Mesendoderm (in vitro differentiated cells): ENCODE measurements at regions not wholly inside any gene's neighbourhood (a gene's known extent, or its start where the extent isn't known, plus 50 kb on each side); places are given as distances from the start of the nearest gene placed in this dataset.

ENCODE experiments used
- DNase-seq: peaks from one replicate; pipeline ENCODE4 v3.0.0; 2013
- H2AK5ac ChIP-seq: 2 replicates; pipeline ENCODE4 v1.6.1; 2013; ENCODE audit warnings: low read length, inconsistent platforms
- H2BK120ac ChIP-seq: 2 replicates; pipeline ENCODE4 v1.6.1; 2013; ENCODE audit warnings: low read depth, mild to moderate bottlenecking, low read length, moderate library complexity, mixed read lengths
- H2BK15ac ChIP-seq: replicated peaks from 2 replicates; pipeline ENCODE4 v1.6.1; 2013; ENCODE audit warnings: low read depth, mild to moderate bottlenecking, moderate library complexity
- H2BK5ac ChIP-seq: 2 replicates; pipeline ENCODE4 v1.6.1; 2013; ENCODE audit warnings: low read length, inconsistent platforms
- H3K18ac ChIP-seq: 2 replicates; pipeline ENCODE4 v1.6.1; 2013; ENCODE audit warnings: mild to moderate bottlenecking, low read length, mixed read lengths
- H3K23ac ChIP-seq: one replicate; pipeline ENCODE4 v1.6.1; 2013; ENCODE audit warnings: low read length
- H3K27ac ChIP-seq: 2 replicates; pipeline ENCODE4 v1.5.1; 2013; ENCODE audit warnings: low read depth, mild to moderate bottlenecking, inconsistent platforms, low read length, moderate library complexity
- H3K27me3 ChIP-seq: 2 replicates; pipeline ENCODE4 v1.6.1; 2013; ENCODE audit warnings: low read length, control low read depth, mild to moderate bottlenecking, inconsistent platforms; ENCODE audit not compliant: insufficient read depth, poor library complexity
- H3K36me3 ChIP-seq: 2 replicates; pipeline ENCODE4 v1.6.1; 2013; ENCODE audit warnings: low read length, inconsistent platforms; ENCODE audit not compliant: control insufficient read depth, insufficient read depth
- H3K4ac ChIP-seq: one replicate; pipeline ENCODE4 v1.6.1; 2013; ENCODE audit warnings: low read depth, mild to moderate bottlenecking, low read length, moderate library complexity
- H3K4me1 ChIP-seq: 2 replicates; pipeline ENCODE4 v1.6.1; 2013; ENCODE audit warnings: low read depth, low read length, inconsistent platforms; ENCODE audit not compliant: control insufficient read depth
- H3K4me2 ChIP-seq: 2 replicates; pipeline ENCODE4 v1.6.1; 2013; ENCODE audit warnings: low read length
- H3K4me3 ChIP-seq: 2 replicates; pipeline ENCODE4 v1.5.1; 2013; ENCODE audit warnings: mild to moderate bottlenecking, low read length
- H3K56ac ChIP-seq: one replicate; pipeline ENCODE4 v1.6.1; 2013; ENCODE audit warnings: low read length
- H3K79me1 ChIP-seq: 2 replicates; pipeline ENCODE4 v1.6.1; 2013; ENCODE audit warnings: low read length, inconsistent platforms
- H3K79me2 ChIP-seq: 2 replicates; pipeline ENCODE4 v1.6.1; 2013; ENCODE audit warnings: mild to moderate bottlenecking, low read length; ENCODE audit not compliant: control insufficient read depth, insufficient read depth
- H3K9ac ChIP-seq: 2 replicates; pipeline ENCODE4 v1.6.1; 2013; ENCODE audit warnings: low read length, inconsistent platforms
- H4K5ac ChIP-seq: one replicate; pipeline ENCODE4 v1.6.1; 2013; ENCODE audit warnings: low read length
- H4K8ac ChIP-seq: one replicate; pipeline ENCODE4 v1.6.1; 2013; ENCODE audit warnings: low read depth, mild to moderate bottlenecking, control low read depth, low read length, moderate library complexity
- WGBS: extraction: QIAGEN DNeasy Blood & Tissue Kit; methylation state at CpG from one replicate; pipeline ENCODE4 v1.1.7; 2013; ENCODE audit warnings: low lambda C conversion rate, missing lambda C conversion rate; ENCODE audit not compliant: insufficient coverage; ENCODE audit errors: extremely low coverage; 5-methylcytosine and 5-hydroxymethylcytosine counted together

DNA sequence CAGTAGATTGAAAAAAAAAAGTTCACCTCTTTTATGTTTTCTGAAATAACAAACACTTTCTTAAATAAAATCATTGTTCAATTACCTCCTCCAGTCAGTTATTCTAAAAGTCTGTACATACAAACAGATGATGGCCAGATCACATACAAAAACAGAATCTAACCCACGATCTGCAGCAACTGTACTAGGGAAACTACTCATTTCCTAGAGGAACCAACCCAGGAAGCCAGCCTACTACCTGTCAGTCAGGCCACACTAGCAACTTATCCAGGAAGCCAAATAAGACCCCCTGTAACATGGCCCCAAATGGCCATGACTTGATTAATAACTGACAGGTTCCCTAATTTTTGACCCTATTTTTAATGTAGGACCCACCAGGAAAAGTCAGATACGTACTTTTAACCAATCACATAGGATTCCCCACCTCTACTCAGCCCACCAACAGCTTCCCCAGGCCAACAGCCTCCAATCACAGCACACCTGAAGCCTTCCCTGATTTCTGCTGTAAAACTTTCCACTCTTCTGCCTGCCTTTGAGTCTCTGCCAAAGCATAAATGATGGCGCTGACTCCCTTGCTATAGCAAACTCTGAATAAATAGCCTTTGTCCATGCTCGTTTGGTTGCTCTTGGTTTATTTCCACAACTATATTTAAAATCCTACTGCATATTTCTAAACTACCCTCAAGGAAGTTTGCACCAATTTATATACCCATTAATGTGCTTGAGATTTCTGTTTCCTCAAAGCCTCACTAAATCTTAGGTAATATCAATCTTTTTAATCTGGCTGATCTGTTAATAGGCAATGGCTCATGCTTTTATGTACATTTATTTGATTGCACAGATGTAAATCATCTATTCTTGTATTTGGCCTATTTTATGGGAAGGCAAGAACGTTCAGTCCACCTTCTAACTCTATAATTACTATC, 486.4 kb downstream of the FBXO15 start:
- H3K56ac ChIP-seq = no peak overlapping the region
- H3K79me1 ChIP-seq = no peaks in the 10 kb centered on the region
- H3K4me3 ChIP-seq = no peak overlapping the region

DNA sequence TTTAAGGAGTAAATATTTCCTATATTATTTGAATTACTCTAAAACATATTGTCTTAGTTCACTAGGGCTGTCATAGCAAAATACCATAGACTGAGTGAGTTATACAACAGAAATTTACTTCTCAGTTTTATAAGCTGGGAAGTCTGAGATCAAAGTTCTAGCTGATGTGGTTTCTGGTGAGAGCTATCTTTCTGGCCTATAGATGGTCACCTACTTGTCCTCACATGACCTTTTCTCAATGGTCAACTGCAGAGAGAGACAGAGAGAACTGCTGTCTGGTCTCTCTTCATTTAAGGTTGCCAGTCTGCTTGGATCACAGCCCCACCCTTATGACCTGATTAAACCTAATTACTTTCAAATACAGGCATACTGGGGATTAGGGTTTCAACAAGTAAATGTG, 490.9 kb downstream of the FBXO15 start:
- H3K79me2 ChIP-seq = no peaks in the 10 kb centered on the region
- no peak overlapping the region for H3K4ac ChIP-seq
- H3K27ac ChIP-seq = no peak overlapping the region
- H3K79me1 ChIP-seq = no peaks in the 10 kb centered on the region
- H4K5ac ChIP-seq = no peak overlapping the region
- no peak overlapping the region for H4K8ac ChIP-seq
- H3K27me3 ChIP-seq = no peaks in the 10 kb centered on the region
- no peak overlapping the region for H3K23ac ChIP-seq
- no peak overlapping the region for H2BK120ac ChIP-seq
- H3K36me3 ChIP-seq = no peaks in the 10 kb centered on the region
- H2BK15ac ChIP-seq = no peak overlapping the region
- H3K4me2 ChIP-seq = no peak overlapping the region
- no peak overlapping the region for H3K4me3 ChIP-seq
- no peaks in the 10 kb centered on the region for H3K4me1 ChIP-seq
- H3K9ac ChIP-seq = no peak overlapping the region
- no peak overlapping the region for H3K18ac ChIP-seq
- no peak overlapping the region for H3K56ac ChIP-seq
- H2BK5ac ChIP-seq = no peak overlapping the region
- no peak overlapping the region for H2AK5ac ChIP-seq
- no peak for DNase-seq

More for the DNA sequence above, 486.4 kb downstream of the FBXO15 start:
- Histone ChIP-seq H2BK5ac (no peak overlapping the region), H3K27ac (no peak overlapping the region), H3K9ac (no peak overlapping the region), H3K18ac (no peak overlapping the region), H3K4me1 (no peaks in the 10 kb centered on the region), H3K27me3 (no peaks in the 10 kb centered on the region), H3K36me3 (no peaks in the 10 kb centered on the region), H4K5ac (no peak overlapping the region), H2BK120ac (no peak overlapping the region), H3K4ac (no peak overlapping the region), H3K79me2 (no peaks in the 10 kb centered on the region), H3K4me2 (no peak overlapping the region), H4K8ac (no peak overlapping the region), H2BK15ac (no peak overlapping the region), H3K23ac (no peak overlapping the region), H2AK5ac (no peak overlapping the region)
- no peak for DNase-seq
- no CpG with 5 or more reads among the region's 5 CpGs for WGBS

DNA sequence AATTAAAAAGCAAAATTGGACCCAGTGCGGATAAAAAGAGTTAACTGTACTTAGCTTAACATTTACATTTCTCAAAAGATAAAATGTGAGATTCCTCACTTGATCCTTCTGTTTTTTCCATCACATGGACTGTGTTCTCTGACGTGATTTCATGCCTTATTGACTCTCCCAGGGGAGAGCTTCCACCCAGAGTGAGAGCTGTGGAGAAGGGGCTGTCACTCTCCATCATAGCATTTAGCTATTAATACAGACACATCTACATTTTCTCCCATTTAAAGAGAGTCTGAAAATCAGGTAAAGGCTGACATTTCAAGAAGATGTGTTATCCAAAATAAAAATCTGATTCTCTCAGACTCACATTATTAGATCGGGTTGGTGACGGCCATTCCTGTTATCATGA, 493.8 kb downstream of the FBXO15 start:
- Histone ChIP-seq H2BK5ac (no peak overlapping the region), H4K5ac (no peak overlapping the region), H3K27ac (no peak overlapping the region), H3K79me2 (no peaks in the 10 kb centered on the region), H2BK15ac (no peak overlapping the region), H3K36me3 (no peaks in the 10 kb centered on the region), H3K79me1 (no peaks in the 10 kb centered on the region), H3K27me3 (no peaks in the 10 kb centered on the region), H3K18ac (no peak overlapping the region), H4K8ac (no peak overlapping the region), H3K56ac (no peak overlapping the region), H3K4me2 (no peak overlapping the region), H2AK5ac (no peak overlapping the region), H2BK120ac (no peak overlapping the region), H3K9ac (no peak overlapping the region), H3K4me1 (no peaks in the 10 kb centered on the region), H3K4me3 (no peak overlapping the region), H3K23ac (no peak overlapping the region), H3K4ac (no peak overlapping the region)
- DNase-seq = no peak
- no CpG with 5 or more reads among the region's 4 CpGs for WGBS

DNA sequence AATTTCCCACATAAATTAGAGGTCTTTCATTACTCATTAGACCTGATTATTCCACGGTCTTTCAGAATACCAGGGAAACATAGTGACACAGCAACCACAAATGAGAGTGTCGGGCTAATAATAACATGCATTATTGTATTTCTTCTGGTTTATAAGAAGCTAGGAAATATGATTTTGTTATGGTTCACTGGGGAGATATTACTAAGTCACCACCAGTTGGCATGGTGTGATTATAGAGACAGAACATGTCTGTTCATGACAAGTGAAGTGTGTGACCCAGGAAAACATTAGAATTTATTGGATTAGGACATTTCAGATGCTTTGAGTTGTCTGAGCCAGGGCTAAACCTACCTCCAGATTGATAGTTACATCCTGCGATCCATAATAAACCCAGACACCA, 494.4 kb downstream of the FBXO15 start:
- H3K4ac ChIP-seq = no peak overlapping the region
- H4K8ac ChIP-seq = no peak overlapping the region
- no peak overlapping the region for H3K9ac ChIP-seq
- no peak overlapping the region for H3K56ac ChIP-seq
- no peaks in the 10 kb centered on the region for H3K4me1 ChIP-seq
- no peak overlapping the region for H4K5ac ChIP-seq
- no peak overlapping the region for H3K18ac ChIP-seq
- H3K4me2 ChIP-seq = no peak overlapping the region
- no peak overlapping the region for H2BK15ac ChIP-seq
- H3K36me3 ChIP-seq = no peaks in the 10 kb centered on the region
- H2BK5ac ChIP-seq = no peak overlapping the region
- WGBS = no CpG with 5 or more reads among the region's 3 CpGs
- no peak overlapping the region for H2AK5ac ChIP-seq
- no peak overlapping the region for H2BK120ac ChIP-seq
- no peak overlapping the region for H3K23ac ChIP-seq
- DNase-seq = no peak
- no peaks in the 10 kb centered on the region for H3K79me1 ChIP-seq
- no peaks in the 10 kb centered on the region for H3K79me2 ChIP-seq
- H3K4me3 ChIP-seq = no peak overlapping the region
- no peaks in the 10 kb centered on the region for H3K27me3 ChIP-seq
- H3K27ac ChIP-seq = no peak overlapping the region

GRCh38 chr18:73647391-73647790, 500.2 kb downstream of the FBXO15 start:
- WGBS = no CpG with 5 or more reads among the region's 5 CpGs
- H3K4ac ChIP-seq = no peak overlapping the region
- no peaks in the 10 kb centered on the region for H3K4me1 ChIP-seq
- H3K36me3 ChIP-seq = no peaks in the 10 kb centered on the region
- no peak overlapping the region for H3K18ac ChIP-seq
- no peak overlapping the region for H4K8ac ChIP-seq
- no peak overlapping the region for H3K4me2 ChIP-seq
- DNase-seq = no peak
- H2BK15ac ChIP-seq = no peak overlapping the region
- no peak overlapping the region for H3K4me3 ChIP-seq
- no peaks in the 10 kb centered on the region for H3K79me1 ChIP-seq
- no peak overlapping the region for H3K23ac ChIP-seq
- H3K56ac ChIP-seq = no peak overlapping the region
- H2BK120ac ChIP-seq = no peak overlapping the region
- no peaks in the 10 kb centered on the region for H3K79me2 ChIP-seq
- no peak overlapping the region for H3K9ac ChIP-seq
- no peaks in the 10 kb centered on the region for H3K27me3 ChIP-seq
- H4K5ac ChIP-seq = no peak overlapping the region
- no peak overlapping the region for H2AK5ac ChIP-seq
- H2BK5ac ChIP-seq = no peak overlapping the region
- H3K27ac ChIP-seq = no peak overlapping the region

DNA sequence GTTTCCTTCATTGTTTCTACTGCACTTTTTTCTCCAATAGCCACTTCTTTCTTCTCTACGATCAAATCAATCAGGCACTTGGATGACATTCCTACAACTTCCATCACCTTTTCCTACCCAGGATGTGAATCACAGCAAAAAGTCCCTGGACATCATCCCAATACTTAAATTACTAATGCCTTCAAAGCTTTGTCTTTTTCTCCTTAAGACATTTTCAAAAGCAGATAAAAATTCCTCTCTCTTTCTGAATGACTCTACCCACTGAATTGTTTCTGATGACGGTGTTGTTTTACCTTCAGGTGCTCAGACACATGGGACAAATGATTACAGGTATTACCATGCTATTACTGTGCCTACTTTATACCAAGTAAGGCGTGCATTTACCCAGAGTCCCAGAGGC, 500.9 kb downstream of the FBXO15 start:
- Histone ChIP-seq H2BK5ac (no peak overlapping the region), H3K4me3 (no peak overlapping the region), H3K4me1 (no peaks in the 10 kb centered on the region), H3K56ac (no peak overlapping the region), H3K36me3 (no peaks in the 10 kb centered on the region), H3K18ac (no peak overlapping the region), H3K79me1 (no peaks in the 10 kb centered on the region), H3K4ac (no peak overlapping the region), H2AK5ac (no peak overlapping the region), H3K27ac (no peak overlapping the region), H3K9ac (no peak overlapping the region), H4K8ac (no peak overlapping the region), H2BK120ac (no peak overlapping the region), H4K5ac (no peak overlapping the region), H3K27me3 (no peaks in the 10 kb centered on the region), H3K79me2 (no peaks in the 10 kb centered on the region), H3K4me2 (no peak overlapping the region), H2BK15ac (no peak overlapping the region), H3K23ac (no peak overlapping the region)
- no peak for DNase-seq
- no CpG with 5 or more reads among the region's 3 CpGs for WGBS
